ENCODE measurements at regions not wholly inside any gene's neighbourhood (a gene's known extent, or its start where the extent isn't known, plus 50 kb on each side); places are given as distances from the start of the nearest gene placed in this dataset.
A peak's percentile ranks its signal among the peaks of the same experiment; 100 is the strongest.
"Not testable (repeated sequence)": the region's sequence is repeated elsewhere in the genome, so short reads cannot be mapped to it uniquely, and the experiment has no call there.

GRCh38 chr5:174581894-174582293 lies 142.5 kb upstream of the MSX2 start:
- Histone ChIP-seq H3K27me3 (replicated peaks in 2 of 5; ENCODE audit: control insufficient read depth in 4 of 5, insufficient read depth in 5 of 5, low read length in 4 of 5) (peaks cover 0 to 6% (median 0%) of the 10 kb centered on the region in 5 experiments), H3K9me3 (ENCODE audit: control extremely low read depth in 1 of 5, control insufficient read depth in 4 of 5, insufficient read depth in 2 of 5, low read depth in 1 of 5, low read length in 4 of 5) (peaks cover 0 to 5% (median 0%) of the 10 kb centered on the region in 5 experiments), H3K4me3 (ENCODE audit: control insufficient read depth in 1 of 7, extremely low read depth in 1 of 7, insufficient read depth in 4 of 7, low read depth in 2 of 7, low read length in 6 of 7) (no peak overlapping the region), H3K27ac (ENCODE audit: insufficient read depth in 1 of 2, low read depth in 1 of 2, low read length in 2 of 2, poor library complexity in 1 of 2, severe bottlenecking in 2 of 2) (no peak overlapping the region), H3K4me1 (ENCODE audit: control extremely low read depth in 1 of 4, control insufficient read depth in 4 of 4, insufficient read depth in 4 of 4, low read length in 3 of 4) (peaks cover 0 to 2% (median 0%) of the 10 kb centered on the region in 4 experiments), H3K36me3 (ENCODE audit: control insufficient read depth in 4 of 4, insufficient read depth in 4 of 4, low read length in 3 of 4) (no peaks in the 10 kb centered on the region)
- WGBS (ENCODE audit: insufficient coverage): 86% methylated on average over 1 of the region's 4 CpGs
- ChIA-PET CTCF (interaction anchor here (1.0 to 1.4 kb wide), 2 partner anchors 15 to 57 kb away, joined by 3 to 4 read pairs; no protein-coding TSS in a partner anchor), POLR2A (no interaction called here)
- DNase-seq: no peak

GRCh38 chr5:174583071-174583470 lies 141.3 kb upstream of the MSX2 start:
- Histone ChIP-seq H3K9me3 (ENCODE audit: control extremely low read depth in 1 of 5, control insufficient read depth in 4 of 5, insufficient read depth in 2 of 5, low read depth in 1 of 5, low read length in 4 of 5) (peaks cover 0 to 5% (median 0%) of the 10 kb centered on the region in 5 experiments), H3K36me3 (ENCODE audit: control insufficient read depth in 4 of 4, insufficient read depth in 4 of 4, low read length in 3 of 4) (no peaks in the 10 kb centered on the region), H3K4me1 (ENCODE audit: control extremely low read depth in 1 of 4, control insufficient read depth in 4 of 4, insufficient read depth in 4 of 4, low read length in 3 of 4) (peaks cover 0 to 2% (median 0%) of the 10 kb centered on the region in 4 experiments), H3K27ac (ENCODE audit: insufficient read depth in 1 of 2, low read depth in 1 of 2, low read length in 2 of 2, poor library complexity in 1 of 2, severe bottlenecking in 2 of 2) (no peak overlapping the region), H3K27me3 (replicated peaks in 2 of 5; ENCODE audit: control insufficient read depth in 4 of 5, insufficient read depth in 5 of 5, low read length in 4 of 5) (peaks cover 0 to 6% (median 0%) of the 10 kb centered on the region in 5 experiments), H3K4me3 (ENCODE audit: control insufficient read depth in 1 of 7, extremely low read depth in 1 of 7, insufficient read depth in 4 of 7, low read depth in 2 of 7, low read length in 6 of 7) (no peak overlapping the region)
- ChIA-PET CTCF (interaction anchor here (1.2 kb wide), 1 partner anchor 9 kb away, joined by 3 read pairs; no protein-coding TSS in a partner anchor), POLR2A (no interaction called here)
- no peak for DNase-seq
- 97% methylated on average over 4 of the region's 4 CpGs for WGBS (ENCODE audit: insufficient coverage)

- Histone ChIP-seq H3K27ac (ENCODE audit: insufficient read depth in 1 of 2, low read depth in 1 of 2, low read length in 2 of 2, poor library complexity in 1 of 2, severe bottlenecking in 2 of 2) (no peak overlapping the region), H3K9me3 (ENCODE audit: control extremely low read depth in 1 of 5, control insufficient read depth in 4 of 5, insufficient read depth in 2 of 5, low read depth in 1 of 5, low read length in 4 of 5) (peaks cover 0 to 5% (median 0%) of the 10 kb centered on the region in 5 experiments), H3K36me3 (ENCODE audit: control insufficient read depth in 4 of 4, insufficient read depth in 4 of 4, low read length in 3 of 4) (no peaks in the 10 kb centered on the region), H3K27me3 (replicated peaks in 2 of 5; ENCODE audit: control insufficient read depth in 4 of 5, insufficient read depth in 5 of 5, low read length in 4 of 5) (peaks cover 0 to 20% (median 5%) of the 10 kb centered on the region in 5 experiments), H3K4me1 (ENCODE audit: control extremely low read depth in 1 of 4, control insufficient read depth in 4 of 4, insufficient read depth in 4 of 4, low read length in 3 of 4) (peaks cover 0 to 2% (median 0%) of the 10 kb centered on the region in 4 experiments), H3K4me3 (ENCODE audit: control insufficient read depth in 1 of 7, extremely low read depth in 1 of 7, insufficient read depth in 4 of 7, low read depth in 2 of 7, low read length in 6 of 7) (no peak overlapping the region)
- CTCF ChIA-PET: no interaction called here
- DNase-seq: no peak
- WGBS (ENCODE audit: insufficient coverage): 100% methylated on average over 1 of the region's 2 CpGs
- POLR2A ChIA-PET: no interaction called here
Measured at GRCh38 chr5:174585472-174585871, 138.9 kb upstream of the MSX2 start.

GRCh38 chr5:174586163-174586562 lies 138.2 kb upstream of the MSX2 start:
- H3K9me3 ChIP-seq (ENCODE audit: control extremely low read depth in 1 of 5, control insufficient read depth in 4 of 5, insufficient read depth in 2 of 5, low read depth in 1 of 5, low read length in 4 of 5); DNase-seq; CTCF ChIA-PET; H3K27ac ChIP-seq (ENCODE audit: insufficient read depth in 1 of 2, low read depth in 1 of 2, low read length in 2 of 2, poor library complexity in 1 of 2, severe bottlenecking in 2 of 2); H3K36me3 ChIP-seq (ENCODE audit: control insufficient read depth in 4 of 4, insufficient read depth in 4 of 4, low read length in 3 of 4); H3K4me1 ChIP-seq (ENCODE audit: control extremely low read depth in 1 of 4, control insufficient read depth in 4 of 4, insufficient read depth in 4 of 4, low read length in 3 of 4); POLR2A ChIA-PET; H3K4me3 ChIP-seq (ENCODE audit: control insufficient read depth in 1 of 7, extremely low read depth in 1 of 7, insufficient read depth in 4 of 7, low read depth in 2 of 7, low read length in 6 of 7): not testable (repeated sequence)
- H3K27me3 ChIP-seq (replicated peaks in 2 of 5; ENCODE audit: control insufficient read depth in 4 of 5, insufficient read depth in 5 of 5, low read length in 4 of 5): peaks cover 0 to 17% (median 5%) of the 10 kb centered on the region in 5 experiments
- 100% methylated on average over 2 of the region's 4 CpGs for WGBS (ENCODE audit: insufficient coverage)

- Histone ChIP-seq H3K27me3 (replicated peaks in 2 of 5; ENCODE audit: control insufficient read depth in 4 of 5, insufficient read depth in 5 of 5, low read length in 4 of 5) (peaks cover 2 to 14% (median 4%) of the 10 kb centered on the region in 5 experiments), H3K36me3 (ENCODE audit: control insufficient read depth in 4 of 4, insufficient read depth in 4 of 4, low read length in 3 of 4) (no peaks in the 10 kb centered on the region), H3K27ac (ENCODE audit: insufficient read depth in 1 of 2, low read depth in 1 of 2, low read length in 2 of 2, poor library complexity in 1 of 2, severe bottlenecking in 2 of 2) (no peak overlapping the region), H3K4me3 (ENCODE audit: control insufficient read depth in 1 of 7, extremely low read depth in 1 of 7, insufficient read depth in 4 of 7, low read depth in 2 of 7, low read length in 6 of 7) (no peak overlapping the region), H3K9me3 (ENCODE audit: control extremely low read depth in 1 of 5, control insufficient read depth in 4 of 5, insufficient read depth in 2 of 5, low read depth in 1 of 5, low read length in 4 of 5) (peaks cover 0 to 5% (median 0%) of the 10 kb centered on the region in 5 experiments), H3K4me1 (ENCODE audit: control extremely low read depth in 1 of 4, control insufficient read depth in 4 of 4, insufficient read depth in 4 of 4, low read length in 3 of 4) (no peaks in the 10 kb centered on the region)
- no peak for DNase-seq
- 80% methylated on average over 7 of the region's 7 CpGs for WGBS (ENCODE audit: insufficient coverage)
- POLR2A ChIA-PET: no interaction called here
- CTCF ChIA-PET: interaction anchor here (0.8 kb wide), 1 partner anchor 131 kb away, joined by 3 read pairs; no protein-coding TSS in a partner anchor
Measured at GRCh38 chr5:174589011-174589410, 135.4 kb upstream of the MSX2 start.

GRCh38 chr5:174589599-174589998 lies 134.8 kb upstream of the MSX2 start:
- Histone ChIP-seq H3K27me3 (replicated peaks in 2 of 5; ENCODE audit: control insufficient read depth in 4 of 5, insufficient read depth in 5 of 5, low read length in 4 of 5) (peaks cover 3 to 14% (median 5%) of the 10 kb centered on the region in 5 experiments), H3K9me3 (ENCODE audit: control extremely low read depth in 1 of 5, control insufficient read depth in 4 of 5, insufficient read depth in 2 of 5, low read depth in 1 of 5, low read length in 4 of 5) (peaks cover 0 to 5% (median 0%) of the 10 kb centered on the region in 5 experiments), H3K36me3 (ENCODE audit: control insufficient read depth in 4 of 4, insufficient read depth in 4 of 4, low read length in 3 of 4) (no peaks in the 10 kb centered on the region), H3K27ac (ENCODE audit: insufficient read depth in 1 of 2, low read depth in 1 of 2, low read length in 2 of 2, poor library complexity in 1 of 2, severe bottlenecking in 2 of 2) (no peak overlapping the region), H3K4me1 (ENCODE audit: control extremely low read depth in 1 of 4, control insufficient read depth in 4 of 4, insufficient read depth in 4 of 4, low read length in 3 of 4) (no peaks in the 10 kb centered on the region), H3K4me3 (ENCODE audit: control insufficient read depth in 1 of 7, extremely low read depth in 1 of 7, insufficient read depth in 4 of 7, low read depth in 2 of 7, low read length in 6 of 7) (no peak overlapping the region)
- DNase-seq: peak; percentile 11 to 41 (median 40)
- 62% methylated on average over 11 of the region's 11 CpGs for WGBS (ENCODE audit: insufficient coverage)
- ChIA-PET CTCF (no interaction called here), POLR2A (no interaction called here)

- H3K4me1 ChIP-seq (ENCODE audit: control extremely low read depth in 1 of 4, control insufficient read depth in 4 of 4, insufficient read depth in 4 of 4, low read length in 3 of 4): no peaks in the 10 kb centered on the region
- H3K4me3 ChIP-seq (ENCODE audit: control insufficient read depth in 1 of 7, extremely low read depth in 1 of 7, insufficient read depth in 4 of 7, low read depth in 2 of 7, low read length in 6 of 7): no peak overlapping the region
- 100% methylated on average over 1 of the region's 3 CpGs for WGBS (ENCODE audit: insufficient coverage)
- H3K36me3 ChIP-seq (ENCODE audit: control insufficient read depth in 4 of 4, insufficient read depth in 4 of 4, low read length in 3 of 4): no peaks in the 10 kb centered on the region
- no peak for DNase-seq
- ChIA-PET POLR2A (no interaction called here), CTCF (no interaction called here)
- H3K27me3 ChIP-seq (replicated peaks in 2 of 5; ENCODE audit: control insufficient read depth in 4 of 5, insufficient read depth in 5 of 5, low read length in 4 of 5): peaks cover 3 to 14% (median 5%) of the 10 kb centered on the region in 5 experiments
- H3K9me3 ChIP-seq (ENCODE audit: control extremely low read depth in 1 of 5, control insufficient read depth in 4 of 5, insufficient read depth in 2 of 5, low read depth in 1 of 5, low read length in 4 of 5): peaks cover 0 to 2% (median 0%) of the 10 kb centered on the region in 5 experiments
- H3K27ac ChIP-seq (ENCODE audit: insufficient read depth in 1 of 2, low read depth in 1 of 2, low read length in 2 of 2, poor library complexity in 1 of 2, severe bottlenecking in 2 of 2): no peak overlapping the region
Measured at GRCh38 chr5:174590820-174591219, 133.6 kb upstream of the MSX2 start.

Data from common myeloid progenitor, CD34-positive (primary cell).